H1 (cell line): ENCODE measurements at regions not wholly inside any gene's neighbourhood (a gene's known extent, or its start where the extent isn't known, plus 50 kb on each side); places are given as distances from the start of the nearest gene placed in this dataset.

Source experiments
- CEBPB ChIP-seq: IDR thresholded peaks from 2 replicates; pipeline ENCODE4 v1.6.1; 2012; ENCODE audit warnings: low read depth, low read length
- FOSL1 ChIP-seq: IDR thresholded peaks from 2 replicates; pipeline ENCODE4 v1.6.1; 2011; ENCODE audit warnings: mild to moderate bottlenecking, low read depth, low read length, moderate library complexity; ENCODE audit not compliant: insufficient read depth
- GABPA ChIP-seq: IDR thresholded peaks from 2 replicates; pipeline ENCODE4 v1.6.1; 2011; ENCODE audit warnings: mild to moderate bottlenecking, low read length, moderate library complexity, borderline replicate concordance; ENCODE audit not compliant: insufficient read depth
- HDAC2 ChIP-seq, 2 experiments: fragments of 300-600 bp in 1 of 2; sonication (generic) in 1 of 2; IDR thresholded peaks; 2 replicates each; pipeline ENCODE4 v1.6.1; 2011 to 2012; ENCODE audit warnings: low read depth in 2 of 2, low read length in 2 of 2, mild to moderate bottlenecking in 2 of 2, moderate library complexity in 2 of 2, borderline replicate concordance in 1 of 2, inconsistent platforms in 1 of 2
- HDAC6 ChIP-seq: IDR thresholded peaks from one replicate; pipeline ENCODE4 v1.7.1; 2012; ENCODE audit warnings: low read depth, mild to moderate bottlenecking, inconsistent platforms, low read length, moderate library complexity
- NANOG ChIP-seq: IDR thresholded peaks from 2 replicates; pipeline ENCODE4 v1.6.1; 2011; ENCODE audit warnings: low read length, low read depth, mild to moderate bottlenecking, inconsistent platforms; ENCODE audit not compliant: insufficient read depth, poor library complexity, severe bottlenecking
- POU5F1 ChIP-seq: IDR thresholded peaks from 2 replicates; pipeline ENCODE4 v1.6.1; 2011; ENCODE audit warnings: low read depth, mild to moderate bottlenecking, low read length, moderate library complexity
- RFX5 ChIP-seq: IDR thresholded peaks from 2 replicates; pipeline ENCODE4 v1.6.1; 2011; ENCODE audit warnings: low read depth, low read length, improper control_type of control experiment, borderline replicate concordance
- SP4 ChIP-seq: IDR thresholded peaks from 2 replicates; pipeline ENCODE4 v1.6.1; 2012; ENCODE audit warnings: low read length, inconsistent platforms
- SRF ChIP-seq: IDR thresholded peaks from 2 replicates; pipeline ENCODE4 v1.6.1; 2011; ENCODE audit warnings: mild to moderate bottlenecking, low read depth, low read length, moderate library complexity
- TF ChIP-seq, protein P1 (sequence below): fragments of 300-600 bp; sonication (generic); IDR thresholded peaks from 2 replicates; pipeline ENCODE4 v1.7.1; 2012; ENCODE audit warnings: low read length, moderate library complexity, mild to moderate bottlenecking, inconsistent platforms; ENCODE audit not compliant: insufficient replicate concordance

DNA sequence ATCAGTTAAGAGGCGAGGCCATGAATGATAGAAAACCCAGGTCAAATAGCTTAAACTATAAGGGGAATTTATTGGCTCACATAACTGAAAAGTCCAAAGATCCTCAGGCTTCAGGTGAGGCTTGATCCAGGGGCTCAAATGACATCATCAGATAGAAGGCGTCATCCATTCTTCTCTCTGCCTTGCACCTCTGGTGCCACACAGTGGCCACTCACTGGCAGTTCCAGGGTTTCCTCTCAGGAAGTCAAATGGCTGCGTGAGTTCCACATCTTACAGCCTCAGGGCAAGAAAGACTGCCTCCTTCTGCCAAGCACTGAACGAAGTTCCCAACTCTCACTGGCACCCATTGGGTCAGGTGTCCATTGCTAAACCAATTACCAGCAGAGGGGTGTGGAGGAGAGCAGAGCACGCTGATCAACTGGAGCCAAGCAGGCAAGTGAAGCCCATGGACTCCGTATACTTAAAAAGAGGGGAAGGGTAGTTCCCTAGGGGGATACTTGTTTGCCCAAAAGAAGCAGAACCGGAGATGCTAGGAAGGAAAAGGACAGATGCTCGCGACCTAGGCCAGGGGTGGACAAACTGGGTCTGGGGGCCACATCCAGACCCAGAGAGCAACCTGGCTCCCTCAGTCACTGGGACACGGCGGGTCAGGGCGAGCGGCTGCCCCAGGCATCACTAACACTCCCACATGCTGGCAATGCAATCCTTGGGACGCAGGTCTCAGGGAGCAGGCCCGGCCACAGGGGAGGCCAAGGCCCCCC, 69.3 kb downstream of the SERPINA3 start (continued):
- TF ChIP-seq, protein P1, sequence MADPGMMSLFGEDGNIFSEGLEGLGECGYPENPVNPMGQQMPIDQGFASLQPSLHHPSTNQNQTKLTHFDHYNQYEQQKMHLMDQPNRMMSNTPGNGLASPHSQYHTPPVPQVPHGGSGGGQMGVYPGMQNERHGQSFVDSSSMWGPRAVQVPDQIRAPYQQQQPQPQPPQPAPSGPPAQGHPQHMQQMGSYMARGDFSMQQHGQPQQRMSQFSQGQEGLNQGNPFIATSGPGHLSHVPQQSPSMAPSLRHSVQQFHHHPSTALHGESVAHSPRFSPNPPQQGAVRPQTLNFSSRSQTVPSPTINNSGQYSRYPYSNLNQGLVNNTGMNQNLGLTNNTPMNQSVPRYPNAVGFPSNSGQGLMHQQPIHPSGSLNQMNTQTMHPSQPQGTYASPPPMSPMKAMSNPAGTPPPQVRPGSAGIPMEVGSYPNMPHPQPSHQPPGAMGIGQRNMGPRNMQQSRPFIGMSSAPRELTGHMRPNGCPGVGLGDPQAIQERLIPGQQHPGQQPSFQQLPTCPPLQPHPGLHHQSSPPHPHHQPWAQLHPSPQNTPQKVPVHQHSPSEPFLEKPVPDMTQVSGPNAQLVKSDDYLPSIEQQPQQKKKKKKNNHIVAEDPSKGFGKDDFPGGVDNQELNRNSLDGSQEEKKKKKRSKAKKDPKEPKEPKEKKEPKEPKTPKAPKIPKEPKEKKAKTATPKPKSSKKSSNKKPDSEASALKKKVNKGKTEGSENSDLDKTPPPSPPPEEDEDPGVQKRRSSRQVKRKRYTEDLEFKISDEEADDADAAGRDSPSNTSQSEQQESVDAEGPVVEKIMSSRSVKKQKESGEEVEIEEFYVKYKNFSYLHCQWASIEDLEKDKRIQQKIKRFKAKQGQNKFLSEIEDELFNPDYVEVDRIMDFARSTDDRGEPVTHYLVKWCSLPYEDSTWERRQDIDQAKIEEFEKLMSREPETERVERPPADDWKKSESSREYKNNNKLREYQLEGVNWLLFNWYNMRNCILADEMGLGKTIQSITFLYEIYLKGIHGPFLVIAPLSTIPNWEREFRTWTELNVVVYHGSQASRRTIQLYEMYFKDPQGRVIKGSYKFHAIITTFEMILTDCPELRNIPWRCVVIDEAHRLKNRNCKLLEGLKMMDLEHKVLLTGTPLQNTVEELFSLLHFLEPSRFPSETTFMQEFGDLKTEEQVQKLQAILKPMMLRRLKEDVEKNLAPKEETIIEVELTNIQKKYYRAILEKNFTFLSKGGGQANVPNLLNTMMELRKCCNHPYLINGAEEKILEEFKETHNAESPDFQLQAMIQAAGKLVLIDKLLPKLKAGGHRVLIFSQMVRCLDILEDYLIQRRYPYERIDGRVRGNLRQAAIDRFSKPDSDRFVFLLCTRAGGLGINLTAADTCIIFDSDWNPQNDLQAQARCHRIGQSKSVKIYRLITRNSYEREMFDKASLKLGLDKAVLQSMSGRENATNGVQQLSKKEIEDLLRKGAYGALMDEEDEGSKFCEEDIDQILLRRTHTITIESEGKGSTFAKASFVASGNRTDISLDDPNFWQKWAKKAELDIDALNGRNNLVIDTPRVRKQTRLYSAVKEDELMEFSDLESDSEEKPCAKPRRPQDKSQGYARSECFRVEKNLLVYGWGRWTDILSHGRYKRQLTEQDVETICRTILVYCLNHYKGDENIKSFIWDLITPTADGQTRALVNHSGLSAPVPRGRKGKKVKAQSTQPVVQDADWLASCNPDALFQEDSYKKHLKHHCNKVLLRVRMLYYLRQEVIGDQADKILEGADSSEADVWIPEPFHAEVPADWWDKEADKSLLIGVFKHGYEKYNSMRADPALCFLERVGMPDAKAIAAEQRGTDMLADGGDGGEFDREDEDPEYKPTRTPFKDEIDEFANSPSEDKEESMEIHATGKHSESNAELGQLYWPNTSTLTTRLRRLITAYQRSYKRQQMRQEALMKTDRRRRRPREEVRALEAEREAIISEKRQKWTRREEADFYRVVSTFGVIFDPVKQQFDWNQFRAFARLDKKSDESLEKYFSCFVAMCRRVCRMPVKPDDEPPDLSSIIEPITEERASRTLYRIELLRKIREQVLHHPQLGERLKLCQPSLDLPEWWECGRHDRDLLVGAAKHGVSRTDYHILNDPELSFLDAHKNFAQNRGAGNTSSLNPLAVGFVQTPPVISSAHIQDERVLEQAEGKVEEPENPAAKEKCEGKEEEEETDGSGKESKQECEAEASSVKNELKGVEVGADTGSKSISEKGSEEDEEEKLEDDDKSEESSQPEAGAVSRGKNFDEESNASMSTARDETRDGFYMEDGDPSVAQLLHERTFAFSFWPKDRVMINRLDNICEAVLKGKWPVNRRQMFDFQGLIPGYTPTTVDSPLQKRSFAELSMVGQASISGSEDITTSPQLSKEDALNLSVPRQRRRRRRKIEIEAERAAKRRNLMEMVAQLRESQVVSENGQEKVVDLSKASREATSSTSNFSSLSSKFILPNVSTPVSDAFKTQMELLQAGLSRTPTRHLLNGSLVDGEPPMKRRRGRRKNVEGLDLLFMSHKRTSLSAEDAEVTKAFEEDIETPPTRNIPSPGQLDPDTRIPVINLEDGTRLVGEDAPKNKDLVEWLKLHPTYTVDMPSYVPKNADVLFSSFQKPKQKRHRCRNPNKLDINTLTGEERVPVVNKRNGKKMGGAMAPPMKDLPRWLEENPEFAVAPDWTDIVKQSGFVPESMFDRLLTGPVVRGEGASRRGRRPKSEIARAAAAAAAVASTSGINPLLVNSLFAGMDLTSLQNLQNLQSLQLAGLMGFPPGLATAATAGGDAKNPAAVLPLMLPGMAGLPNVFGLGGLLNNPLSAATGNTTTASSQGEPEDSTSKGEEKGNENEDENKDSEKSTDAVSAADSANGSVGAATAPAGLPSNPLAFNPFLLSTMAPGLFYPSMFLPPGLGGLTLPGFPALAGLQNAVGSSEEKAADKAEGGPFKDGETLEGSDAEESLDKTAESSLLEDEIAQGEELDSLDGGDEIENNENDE = no peak
- no peak for TF ChIP-seq CEBPB
- no peak for TF ChIP-seq FOSL1
- TF ChIP-seq HDAC2 (IDR thresholded peaks at IDR 0.05; ENCODE audit: borderline replicate concordance in 1 of 2, low read depth in 2 of 2, low read length in 2 of 2) = peak in 1 of 2 experiments; percentile 67; a peak in 1 of 4 replicates
- TF ChIP-seq HDAC6 = no peak
- no peak for TF ChIP-seq GABPA
- no peak for TF ChIP-seq SP4
- no peak for TF ChIP-seq RFX5
- no peak for TF ChIP-seq SRF
- TF ChIP-seq NANOG = no peak
- no peak for TF ChIP-seq POU5F1
